22Rv1 (cell line): ENCODE measurements at regions not wholly inside any gene's neighbourhood (a gene's known extent, or its start where the extent isn't known, plus 50 kb on each side); places are given as distances from the start of the nearest gene placed in this dataset.

ENCODE experiments used
- CTCF ChIP-seq: fragments of 450-650 bp; IDR thresholded peaks from 2 replicates; pipeline ENCODE4 v1.5.1; 2017; ENCODE audit warnings: mild to moderate bottlenecking
- ZFX ChIP-seq: fragments of 450-650 bp; IDR thresholded peaks from 2 replicates; pipeline ENCODE4 v1.6.1; 2017; ENCODE audit warnings: antibody characterized with exemption, borderline replicate concordance

GRCh38 chr11:25298450-25298849, 801.6 kb downstream of the LUZP2 start:
- no peak for TF ChIP-seq CTCF
- no peak for TF ChIP-seq ZFX
